Left cardiac atrium (tissue), 4 donors: ENCODE measurements at regions not wholly inside any gene's neighbourhood (a gene's known extent, or its start where the extent isn't known, plus 50 kb on each side); places are given as distances from the start of the nearest gene placed in this dataset.
"Not testable (repeated sequence)": the region's sequence is repeated elsewhere in the genome, so short reads cannot be mapped to it uniquely, and the experiment has no call there.

ENCODE experiments used
- ATAC-seq, 2 donors: fragments of 200-7000 bp; cut with Tn5 transposase; one replicate each; pipeline ENCODE4 v1.9.1; 2020; ENCODE audit warnings: mild to moderate bottlenecking in 2 of 2, moderate library complexity in 2 of 2
- DNase-seq: peaks from one replicate; pipeline ENCODE4 v3.0.0-alpha.2; 2020
- intact Hi-C, 2 donors: fragments of 100-400 bp; cut with DNase I; formaldehyde crosslinking; loops; one replicate each; pipeline versions ENCODE4 v1.14.1 to v1.15.1; 2022 to 2023
- donor health status: DM: no; HTN: yes; CAD: no.
- donor health status: DM: no; HTN: yes; CAD: no; lungs with severe emphysema.
- donor health status: DM: yes; HTN: yes; CAD: no.
- donor health status: Dilated cardiomyopathy.

GRCh38 chr5:78726571-78726970 lies 78.0 kb upstream of the LHFPL2 start:
- DNase-seq = no peak
- no peak for ATAC-seq
- intact Hi-C loops = no loop called here

DNA sequence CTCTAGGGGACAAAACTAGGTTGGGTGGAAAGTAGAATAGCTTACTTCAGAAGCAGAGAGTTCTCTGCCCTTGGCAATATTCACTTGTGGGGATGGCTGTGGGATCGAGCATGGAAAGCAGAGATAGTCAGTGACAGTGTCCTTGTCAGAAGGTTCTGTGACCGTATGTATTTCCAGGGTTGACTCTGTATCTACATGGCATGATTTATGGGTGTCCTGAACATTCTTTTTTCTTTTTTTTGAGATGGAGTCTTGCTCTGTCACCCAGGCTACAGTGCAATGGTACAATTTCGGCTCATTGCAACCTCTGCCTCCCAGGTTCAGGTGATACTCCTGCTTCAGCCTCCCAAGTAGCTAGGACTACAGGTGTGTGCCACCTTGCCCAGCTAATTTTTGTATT lies 77.4 kb upstream of the LHFPL2 start:
- intact Hi-C loops = no loop called here

GRCh38 chr5:78724061-78724460 lies 75.5 kb upstream of the LHFPL2 start:
- DNase-seq (no peak), ATAC-seq (no peak)
- intact Hi-C loops = no loop called here

More for the DNA sequence above, 77.4 kb upstream of the LHFPL2 start:
- DNase-seq (no peak), ATAC-seq (no peak)

GRCh38 chr5:78720997-78721396 lies 72.4 kb upstream of the LHFPL2 start:
- ATAC-seq (no peak), DNase-seq (no peak)
- intact Hi-C loops = no loop called here

- intact Hi-C loops = no loop called here
- ATAC-seq = peak in 1 of 2 donors; percentile 29
- no peak for DNase-seq
Measured at GRCh38 chr5:78720227-78720985, 71.8 kb upstream of the LHFPL2 start.

GRCh38 chr5:78719504-78720219 lies 71.1 kb upstream of the LHFPL2 start:
- no peak for ATAC-seq
- no peak for DNase-seq
- intact Hi-C loops = no loop called here

- intact Hi-C loops = no loop called here
- DNase-seq (no peak), ATAC-seq (no peak)
Measured at GRCh38 chr5:78718824-78719223, 70.3 kb upstream of the LHFPL2 start.

- intact Hi-C loops = no loop called here
- DNase-seq (no peak), ATAC-seq (no peak)
Measured at GRCh38 chr5:78717674-78718584, 69.4 kb upstream of the LHFPL2 start.

DNA sequence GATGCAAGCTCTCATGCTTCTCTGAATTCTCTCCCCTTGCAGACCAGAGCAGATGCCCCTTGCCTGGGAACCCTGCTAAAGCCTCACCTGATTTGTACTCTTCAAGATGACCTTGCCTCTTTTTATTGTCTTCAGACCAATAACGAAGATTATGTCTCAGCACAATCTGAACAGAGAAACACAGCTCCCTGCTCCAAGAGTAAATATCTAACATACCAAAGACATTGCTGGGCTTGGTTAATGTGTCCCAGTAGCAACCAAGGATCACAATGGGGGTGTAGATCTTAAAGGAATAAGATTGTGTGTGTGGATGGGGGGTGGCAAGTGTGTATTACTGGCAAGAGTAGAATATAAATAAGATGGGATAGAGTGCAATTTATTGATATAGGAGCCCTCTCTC lies 67.6 kb upstream of the LHFPL2 start:
- intact Hi-C loops = no loop called here
- ATAC-seq (no peak), DNase-seq (no peak)

GRCh38 chr5:78715351-78715750 lies 66.8 kb upstream of the LHFPL2 start:
- DNase-seq, intact Hi-C loops, ATAC-seq: not testable (repeated sequence)

DNA sequence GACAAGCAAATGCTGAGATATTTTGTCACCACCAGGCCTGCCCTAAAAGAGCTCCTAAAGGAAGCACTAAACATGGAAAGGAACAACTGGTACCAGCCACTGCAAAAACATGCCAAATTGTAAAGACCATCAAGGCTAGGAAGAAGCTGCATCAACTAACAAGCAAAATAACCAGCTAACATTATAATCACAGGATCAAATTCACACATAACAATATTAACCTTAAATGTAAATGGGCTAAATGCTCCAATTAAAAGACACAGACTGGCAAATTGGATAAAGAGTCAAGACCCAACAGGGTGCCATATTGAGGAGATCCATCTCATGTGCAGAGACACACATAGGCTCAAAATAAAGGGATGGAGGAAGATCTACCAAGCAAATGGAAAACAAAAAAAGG lies 63.1 kb upstream of the LHFPL2 start:
- ATAC-seq, DNase-seq, intact Hi-C loops: not testable (repeated sequence)

GRCh38 chr5:78709729-78710430 lies 61.3 kb upstream of the LHFPL2 start:
- DNase-seq, intact Hi-C loops, ATAC-seq: not testable (repeated sequence)

GRCh38 chr5:78706825-78707224 lies 58.3 kb upstream of the LHFPL2 start:
- no peak for ATAC-seq
- no peak for DNase-seq
- intact Hi-C loops = no loop called here

GRCh38 chr5:78706381-78706780 lies 57.8 kb upstream of the LHFPL2 start:
- ATAC-seq (no peak), DNase-seq (no peak)
- intact Hi-C loops = no loop called here

DNA sequence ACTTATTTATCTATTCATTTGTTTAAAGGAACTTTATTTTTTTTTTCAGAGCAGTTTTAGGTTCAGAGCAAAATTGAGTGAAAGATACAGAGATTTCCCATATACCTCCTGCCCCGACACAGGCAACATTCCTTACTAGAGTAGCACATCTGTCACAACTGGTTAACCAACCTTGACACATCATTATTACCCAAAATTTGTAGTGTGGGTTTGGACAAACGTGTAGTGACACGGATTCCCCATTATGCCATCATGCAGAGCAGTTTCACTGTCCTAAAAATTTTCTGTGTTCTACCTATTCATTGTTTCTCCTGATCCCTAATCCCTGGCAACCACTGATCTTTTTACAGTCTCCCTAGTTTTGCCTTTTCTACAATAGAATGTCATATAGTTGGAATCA lies 57.3 kb upstream of the LHFPL2 start:
- intact Hi-C loops = no loop called here
- ATAC-seq (no peak), DNase-seq (no peak)

- ATAC-seq (peak in 1 of 2 donors; percentile 41), DNase-seq (no peak)
- intact Hi-C loops = no loop called here
Measured at GRCh38 chr5:78701795-78702410, 53.3 kb upstream of the LHFPL2 start.

- DNase-seq = peak; percentile 47
- intact Hi-C loops = no loop called here
- peak in 1 of 2 donors; percentile 85 for ATAC-seq
Measured at GRCh38 chr5:78699552-78700153, 51.1 kb upstream of the LHFPL2 start.

GRCh38 chr5:78698191-78698791 lies 49.7 kb upstream of the LHFPL2 start:
- intact Hi-C loops = no loop called here
- ATAC-seq = peak; percentile 84 to 94
- peak; percentile 49 for DNase-seq
